NT2/D1 (cell line): ENCODE measurements at regions not wholly inside any gene's neighbourhood (a gene's known extent, or its start where the extent isn't known, plus 50 kb on each side); places are given as distances from the start of the nearest gene placed in this dataset.

Experiments
- YY1 ChIP-seq: IDR thresholded peaks from 2 replicates; pipeline ENCODE4 v1.6.1; 2011; ENCODE audit not compliant: insufficient read length, insufficient read depth
- ZNF274 ChIP-seq: IDR thresholded peaks from 2 replicates; pipeline ENCODE4 v1.6.1; 2011; ENCODE audit warnings: mild to moderate bottlenecking, low read depth, low read length

GRCh38 chr5:91477408-91477807 lies 94.3 kb upstream of the ARRDC3 start:
- no peak for TF ChIP-seq ZNF274
- TF ChIP-seq YY1, result no peak
